GM18868 (cell line): ENCODE measurements at regions not wholly inside any gene's neighbourhood (a gene's known extent, or its start where the extent isn't known, plus 50 kb on each side); places are given as distances from the start of the nearest gene placed in this dataset.
A peak's percentile ranks its signal among the peaks of the same experiment; 100 is the strongest.

Experiments used
- ATAC-seq: cut with Tn5 transposase; IDR thresholded peaks from one replicate; pipeline ENCODE4 v1.9.1; 2021; ENCODE audit warnings: mild to moderate bottlenecking, moderate library complexity; ENCODE audit not compliant: unreplicated experiment

- ATAC-seq, result no peak
Measured at GRCh38 chr13:36551445-36551844, 119.2 kb downstream of the CCNA1 start.

- ATAC-seq, result no peak
Measured at GRCh38 chr13:36552334-36552733, 120.0 kb downstream of the CCNA1 start.

DNA sequence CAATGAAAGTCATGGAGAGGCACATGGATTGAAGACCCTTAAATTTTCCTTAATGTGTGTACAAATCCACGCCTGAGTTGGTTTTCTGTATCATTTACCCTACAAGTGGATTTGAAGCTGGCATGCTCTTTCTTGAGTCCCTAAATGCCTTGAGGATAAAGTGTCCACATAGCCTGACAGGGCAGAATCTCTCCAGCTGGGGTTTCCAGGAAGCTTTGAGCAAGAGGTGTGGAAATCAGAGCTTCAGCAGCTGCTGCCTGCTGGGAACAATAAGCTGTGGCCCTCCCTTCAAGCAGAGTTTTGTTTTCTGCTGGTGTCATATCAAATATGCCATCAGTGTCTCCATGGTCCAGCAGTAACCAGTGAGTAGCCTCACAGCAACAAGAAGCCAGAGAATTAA is 120.3 kb upstream of the SERTM1 start:
- ATAC-seq, result no peak

DNA sequence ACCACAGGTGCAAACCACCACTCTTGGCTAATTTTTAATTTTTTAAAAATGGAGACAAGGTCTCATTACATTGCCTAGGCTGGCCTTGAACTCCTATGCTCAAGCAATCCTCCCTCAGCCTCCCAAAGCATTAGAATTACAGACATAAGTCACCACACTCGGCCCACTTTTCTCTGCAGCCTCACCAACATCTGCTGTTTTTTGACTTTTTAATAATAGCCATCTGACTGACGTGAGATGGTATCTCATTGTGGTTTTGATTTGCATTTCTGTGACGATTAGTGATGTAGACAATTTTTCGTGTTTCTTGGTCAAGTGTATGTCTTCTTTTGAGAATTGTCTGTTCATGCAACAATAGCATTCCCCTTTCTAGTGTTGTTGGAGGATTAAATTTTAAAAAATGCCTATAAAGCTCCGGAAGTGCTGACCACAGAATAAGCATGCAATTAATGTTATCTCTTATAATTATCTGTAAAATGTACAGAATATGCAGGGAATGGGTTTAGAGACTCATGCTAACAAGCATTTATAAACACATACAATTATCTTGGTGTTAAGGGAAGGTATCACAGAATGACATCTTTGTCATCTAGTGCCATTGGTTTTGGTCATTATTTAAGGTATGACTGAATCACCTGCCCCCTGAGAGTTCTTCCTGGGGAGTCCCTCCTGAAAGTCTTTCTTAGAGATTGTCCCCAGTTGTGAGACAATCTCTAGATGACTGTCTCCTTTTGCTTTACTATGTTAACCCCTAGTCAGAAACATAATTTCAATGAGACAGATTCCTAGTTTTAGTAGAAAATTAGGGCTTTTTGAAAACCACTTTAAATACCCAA is 118.5 kb upstream of the SERTM1 start:
- ATAC-seq, result peak; percentile 72

DNA sequence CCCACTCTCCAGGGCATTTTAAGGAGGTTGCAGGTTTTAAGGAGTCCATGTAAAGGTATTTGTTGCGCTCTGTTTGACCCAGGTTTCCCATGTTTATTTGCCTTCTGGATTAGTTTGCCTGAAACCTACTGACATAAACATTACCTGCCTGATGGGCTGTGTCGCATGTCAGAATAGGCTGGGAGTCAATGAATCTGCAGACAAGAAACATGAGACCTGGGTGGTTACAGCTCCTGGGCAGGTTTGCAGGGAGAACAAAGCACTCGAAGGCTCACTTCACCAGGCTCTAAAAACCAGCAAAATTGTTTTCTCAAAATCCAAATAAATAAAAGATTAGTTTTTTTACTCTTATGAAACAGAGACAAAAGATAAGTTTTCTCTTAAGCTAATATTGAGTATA is 114.4 kb upstream of the SERTM1 start:
- ATAC-seq, result no peak

DNA sequence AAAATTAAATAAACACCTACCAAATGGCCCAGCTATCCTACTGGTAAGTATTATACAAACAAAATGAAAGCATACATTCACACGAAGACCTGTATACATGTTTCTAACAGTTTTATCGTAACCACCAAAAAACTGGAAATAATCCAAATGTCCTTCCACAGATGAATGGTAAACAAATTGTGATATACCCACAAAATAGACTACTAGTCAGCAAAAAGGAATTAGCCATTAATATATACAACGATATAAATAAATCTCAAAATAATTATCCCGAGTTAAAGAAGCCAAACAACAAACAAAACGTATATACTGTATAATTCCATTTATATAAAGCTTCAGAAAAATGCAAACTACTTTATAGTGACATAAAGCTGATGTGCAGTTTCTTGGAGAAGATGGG is 106.3 kb upstream of the SERTM1 start:
- no peak for ATAC-seq

GRCh38 chr13:36570489-36570888 is 103.3 kb upstream of the SERTM1 start:
- ATAC-seq, result no peak

GRCh38 chr13:36571444-36571843 is 102.4 kb upstream of the SERTM1 start:
- ATAC-seq, result no peak

DNA sequence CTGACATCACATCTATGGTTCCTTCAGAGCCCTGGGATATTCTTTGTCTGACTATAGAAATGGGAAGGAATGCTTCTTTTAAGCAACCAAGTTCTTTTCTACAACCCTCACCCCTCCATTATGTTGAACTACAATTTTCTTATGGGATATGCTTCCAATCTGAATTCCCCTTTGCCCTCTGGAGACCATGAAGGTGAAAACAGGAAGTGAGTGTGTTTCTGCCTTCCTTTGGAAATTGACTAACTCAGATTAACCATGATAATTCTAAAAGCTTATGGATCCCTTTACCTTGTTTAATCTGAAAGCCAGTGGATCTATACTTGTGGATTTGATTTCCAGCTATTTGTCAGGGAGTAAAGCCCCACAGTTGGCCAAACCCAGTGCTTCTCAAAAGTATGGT is 90.8 kb upstream of the SERTM1 start:
- ATAC-seq, result no peak

GRCh38 chr13:36599641-36600040 is 74.2 kb upstream of the SERTM1 start:
- ATAC-seq, result no peak

GRCh38 chr13:36601186-36601585 is 72.6 kb upstream of the SERTM1 start:
- no peak for ATAC-seq

- no peak for ATAC-seq
Measured at GRCh38 chr13:36606060-36606459, 67.8 kb upstream of the SERTM1 start.

GRCh38 chr13:36608474-36608873 is 65.3 kb upstream of the SERTM1 start:
- ATAC-seq, result no peak

GRCh38 chr13:36612230-36612629 is 61.6 kb upstream of the SERTM1 start:
- no peak for ATAC-seq

GRCh38 chr13:36616706-36617105 is 57.1 kb upstream of the SERTM1 start:
- ATAC-seq, result no peak

- ATAC-seq, result no peak
Measured at GRCh38 chr13:36619535-36619934, 54.3 kb upstream of the SERTM1 start.
